GM12872 (cell line): ENCODE measurements at regions not wholly inside any gene's neighbourhood (a gene's known extent, or its start where the extent isn't known, plus 50 kb on each side); places are given as distances from the start of the nearest gene placed in this dataset.

Experiments
- CTCF ChIP-seq: IDR thresholded peaks from 3 replicates; pipeline ENCODE4 v1.5.1; 2011; ENCODE audit warnings: low read depth, mild to moderate bottlenecking, low read length, moderate library complexity; ENCODE audit not compliant: insufficient read depth

GRCh38 chr11:80165744-80166143, 724.9 kb upstream of the TENM4 start:
- TF ChIP-seq CTCF: no peak

- no peak for TF ChIP-seq CTCF
Measured at GRCh38 chr11:80163441-80163840, 722.6 kb upstream of the TENM4 start.

GRCh38 chr11:80163011-80163410, 722.2 kb upstream of the TENM4 start:
- no peak for TF ChIP-seq CTCF

- TF ChIP-seq CTCF: no peak
Measured at GRCh38 chr11:80162387-80162786, 721.6 kb upstream of the TENM4 start.

GRCh38 chr11:80157447-80157846, 716.6 kb upstream of the TENM4 start:
- TF ChIP-seq CTCF: no peak

GRCh38 chr11:80156062-80156461, 715.2 kb upstream of the TENM4 start:
- no peak for TF ChIP-seq CTCF

GRCh38 chr11:80155412-80156017, 714.7 kb upstream of the TENM4 start:
- TF ChIP-seq CTCF: peak; percentile 63
